ENCODE measurements at regions not wholly inside any gene's neighbourhood (a gene's known extent, or its start where the extent isn't known, plus 50 kb on each side); places are given as distances from the start of the nearest gene placed in this dataset.
"Not testable (repeated sequence)": the region's sequence is repeated elsewhere in the genome, so short reads cannot be mapped to it uniquely, and the experiment has no call there.

- DNase-seq (ENCODE audit: insufficient read length): no peak
- FAIRE-seq: no peak
- TF ChIP-seq TAF1 (IDR thresholded peaks at IDR 0.05; ENCODE audit: borderline replicate concordance, low read depth, low read length): no peak
- no peak for TF ChIP-seq POLR2AphosphoS5 (IDR thresholded peaks at IDR 0.05; ENCODE audit: low read depth, low read length)
- TF ChIP-seq POLR2A (IDR thresholded peaks at IDR 0.05; ENCODE audit: low read depth, low read length): no peak
These were observed 58.3 kb upstream of the ADAMTS2 start for GRCh38 chr5:179403426-179404147.

GRCh38 chr5:179400435-179400834, 55.2 kb upstream of the ADAMTS2 start:
- not testable (repeated sequence) for DNase-seq (ENCODE audit: insufficient read length); FAIRE-seq

GRCh38 chr5:179400020-179400419, 54.8 kb upstream of the ADAMTS2 start:
- no peak for FAIRE-seq
- DNase-seq (ENCODE audit: insufficient read length): no peak

GRCh38 chr5:179399327-179399726, 54.1 kb upstream of the ADAMTS2 start:
- not testable (repeated sequence) for FAIRE-seq; DNase-seq (ENCODE audit: insufficient read length)

More at GRCh38 chr5:179400020-179400419, 54.8 kb upstream of the ADAMTS2 start:
- TF ChIP-seq TAF1 (IDR thresholded peaks at IDR 0.05; ENCODE audit: borderline replicate concordance, low read depth, low read length) (no peak), POLR2A (IDR thresholded peaks at IDR 0.05; ENCODE audit: low read depth, low read length) (no peak), POLR2AphosphoS5 (IDR thresholded peaks at IDR 0.05; ENCODE audit: low read depth, low read length) (no peak)

GRCh38 chr5:179397516-179397915, 52.3 kb upstream of the ADAMTS2 start:
- TF ChIP-seq POLR2AphosphoS5 (IDR thresholded peaks at IDR 0.05; ENCODE audit: low read depth, low read length) (no peak), POLR2A (IDR thresholded peaks at IDR 0.05; ENCODE audit: low read depth, low read length) (no peak), TAF1 (IDR thresholded peaks at IDR 0.05; ENCODE audit: borderline replicate concordance, low read depth, low read length) (no peak)
- no peak for FAIRE-seq
- DNase-seq (ENCODE audit: insufficient read length): no peak
